NT2/D1 (cell line): ENCODE measurements at regions not wholly inside any gene's neighbourhood (a gene's known extent, or its start where the extent isn't known, plus 50 kb on each side); places are given as distances from the start of the nearest gene placed in this dataset.

Experiments
- SUZ12 ChIP-seq: IDR thresholded peaks from 2 replicates; pipeline ENCODE4 v1.6.1; 2011; ENCODE audit not compliant: insufficient read length, insufficient read depth; ENCODE audit errors: extremely low read depth
- YY1 ChIP-seq: IDR thresholded peaks from 2 replicates; pipeline ENCODE4 v1.6.1; 2011; ENCODE audit not compliant: insufficient read length, insufficient read depth

DNA sequence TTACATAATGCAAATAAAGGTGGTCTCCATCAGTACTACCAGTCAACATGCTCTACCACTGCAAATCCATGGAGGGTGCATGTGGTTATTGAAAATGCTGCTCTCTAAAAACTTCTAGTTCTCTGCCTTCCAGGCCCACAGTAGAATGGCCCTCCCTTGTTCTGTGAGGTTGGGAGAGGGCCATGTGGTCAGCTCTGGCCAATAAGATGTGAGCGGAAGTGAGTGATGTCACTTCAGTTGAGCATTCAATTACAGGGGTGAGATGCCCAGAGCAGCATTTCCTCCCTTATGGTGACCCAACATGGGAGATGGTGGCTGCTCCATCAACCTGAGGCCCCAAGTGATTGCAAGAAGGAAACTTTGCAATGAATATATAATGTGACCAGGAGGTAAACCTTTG is 148.8 kb downstream of the CPEB2 start:
- no peak for TF ChIP-seq YY1
- TF ChIP-seq SUZ12: no peak
